GM12874 (cell line): ENCODE measurements at regions not wholly inside any gene's neighbourhood (a gene's known extent, or its start where the extent isn't known, plus 50 kb on each side); places are given as distances from the start of the nearest gene placed in this dataset.

ENCODE experiments used
- CTCF ChIP-seq: IDR thresholded peaks from 2 replicates; pipeline ENCODE4 v1.5.1; 2011; ENCODE audit warnings: low read depth, mild to moderate bottlenecking, control low read depth, low read length, moderate library complexity; ENCODE audit not compliant: insufficient read depth

GRCh38 chr12:125351788-125352187, 286.6 kb downstream of the AACS start:
- TF ChIP-seq CTCF = no peak

- no peak for TF ChIP-seq CTCF
Measured at GRCh38 chr12:125353871-125354270, 288.6 kb downstream of the AACS start.

- no peak for TF ChIP-seq CTCF
Measured at GRCh38 chr12:125355614-125356013, 290.4 kb downstream of the AACS start.

- no peak for TF ChIP-seq CTCF
Measured at GRCh38 chr12:125356111-125356510, 290.9 kb downstream of the AACS start.

- TF ChIP-seq CTCF = no peak
Measured at GRCh38 chr12:125357561-125357960, 292.3 kb downstream of the AACS start.

- no peak for TF ChIP-seq CTCF
Measured at GRCh38 chr12:125360540-125360939, 295.3 kb downstream of the AACS start.

GRCh38 chr12:125371033-125371432, 305.8 kb downstream of the AACS start:
- TF ChIP-seq CTCF = no peak

- no peak for TF ChIP-seq CTCF
Measured at GRCh38 chr12:125372085-125372484, 306.9 kb downstream of the AACS start.
